Loucy (cell line): ENCODE measurements at regions not wholly inside any gene's neighbourhood (a gene's known extent, or its start where the extent isn't known, plus 50 kb on each side); places are given as distances from the start of the nearest gene placed in this dataset.

ENCODE experiments used
- H2AFZ ChIP-seq: fragments of 200-600 bp; sonication (generic); 2 replicates; pipeline ENCODE4 v1.6.0; 2016; ENCODE audit warnings: antibody characterized with exemption, mild to moderate bottlenecking, low read length, moderate library complexity
- H3F3A ChIP-seq: fragments of 200-600 bp; 2 replicates; pipeline ENCODE4 v1.6.0; 2016; ENCODE audit warnings: antibody characterized with exemption, low read depth, mild to moderate bottlenecking
- H3K27me3 ChIP-seq: fragments of 200-600 bp; sonication (generic); 2 replicates; pipeline ENCODE4 v1.6.1; 2014; ENCODE audit warnings: low read length, mild to moderate bottlenecking; ENCODE audit not compliant: insufficient read depth, poor library complexity, severe bottlenecking
- H3K36me3 ChIP-seq: fragments of 200-600 bp; sonication (generic); 2 replicates; pipeline ENCODE4 v1.6.1; 2016; ENCODE audit warnings: low read length; ENCODE audit not compliant: insufficient read depth
- H3K4me1 ChIP-seq: fragments of 200-600 bp; sonication (generic); 2 replicates; pipeline ENCODE4 v1.5.1; 2014; ENCODE audit warnings: low read length, mild to moderate bottlenecking; ENCODE audit not compliant: insufficient read depth, poor library complexity, severe bottlenecking
- H3K4me2 ChIP-seq: fragments of 200-600 bp; sonication (generic); 2 replicates; pipeline ENCODE4 v1.6.0; 2014; ENCODE audit warnings: antibody characterized with exemption, low read length, low read depth, mild to moderate bottlenecking; ENCODE audit not compliant: poor library complexity, severe bottlenecking
- H3K4me3 ChIP-seq: fragments of 200-600 bp; sonication (generic); 2 replicates; pipeline ENCODE4 v1.5.1; 2014; ENCODE audit warnings: low read length, mild to moderate bottlenecking, mixed read lengths; ENCODE audit not compliant: poor library complexity, severe bottlenecking
- H3K79me2 ChIP-seq: fragments of 200-600 bp; sonication (generic); 2 replicates; pipeline ENCODE4 v1.6.1; 2014; ENCODE audit warnings: low read length; ENCODE audit not compliant: insufficient read depth
- H3K9ac ChIP-seq: fragments of 200-600 bp; sonication (generic); 2 replicates; pipeline ENCODE4 v1.6.0; 2014; ENCODE audit warnings: mild to moderate bottlenecking, low read depth, low read length, moderate library complexity; ENCODE audit not compliant: poor library complexity, severe bottlenecking
- H3K9me2 ChIP-seq: fragments of 200-600 bp; sonication (generic); replicated peaks from 2 replicates; pipeline ENCODE4 v1.6.1; 2016; ENCODE audit warnings: low read depth, low read length, mixed read lengths
- H3K9me3 ChIP-seq: fragments of 200-600 bp; sonication (generic); 2 replicates; pipeline ENCODE4 v1.6.1; 2014; ENCODE audit warnings: mild to moderate bottlenecking, antibody characterized with exemption, low read length, low read depth; ENCODE audit not compliant: insufficient read depth
- H4K20me1 ChIP-seq: fragments of 200-600 bp; sonication (generic); 2 replicates; pipeline ENCODE4 v1.6.0; 2014; ENCODE audit warnings: antibody characterized with exemption, low read length, mild to moderate bottlenecking; ENCODE audit not compliant: insufficient read depth, poor library complexity, severe bottlenecking
- EZH2phosphoT487 ChIP-seq: fragments of 200-600 bp; IDR thresholded peaks from 2 replicates; pipeline ENCODE4 v1.6.1; 2018; ENCODE audit warnings: antibody characterized with exemption, mild to moderate bottlenecking, moderate library complexity, borderline replicate concordance
- TF ChIP-seq, protein P1 (sequence below): fragments of 200-600 bp; sonication (generic); conservative IDR thresholded peaks from 2 replicates; pipeline ENCODE4 v1.5.1; 2014; ENCODE audit warnings: mild to moderate bottlenecking, antibody characterized with exemption, low read length

DNA sequence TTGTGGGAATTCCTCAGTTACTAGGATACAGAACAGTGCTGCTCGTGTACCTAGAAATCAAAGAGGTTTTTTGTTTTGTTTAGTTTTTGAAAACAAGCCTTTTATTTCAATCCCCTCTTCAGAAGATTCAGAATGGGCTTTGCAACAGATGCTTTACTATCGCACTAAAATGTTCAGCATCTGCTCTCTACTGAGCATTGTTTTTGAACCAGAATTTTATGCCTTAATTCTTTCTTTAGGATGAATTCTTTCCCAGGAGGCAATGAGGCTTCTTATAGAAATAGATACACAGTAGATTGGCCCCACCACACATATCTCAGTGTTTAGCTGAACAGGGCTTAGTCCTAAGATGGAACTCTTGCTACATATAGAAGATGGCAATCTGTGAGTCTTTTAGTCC is 95.9 kb upstream of the SPACA1 start:
- H4K20me1 ChIP-seq: no peaks in the 10 kb centered on the region
- TF ChIP-seq, protein P1, sequence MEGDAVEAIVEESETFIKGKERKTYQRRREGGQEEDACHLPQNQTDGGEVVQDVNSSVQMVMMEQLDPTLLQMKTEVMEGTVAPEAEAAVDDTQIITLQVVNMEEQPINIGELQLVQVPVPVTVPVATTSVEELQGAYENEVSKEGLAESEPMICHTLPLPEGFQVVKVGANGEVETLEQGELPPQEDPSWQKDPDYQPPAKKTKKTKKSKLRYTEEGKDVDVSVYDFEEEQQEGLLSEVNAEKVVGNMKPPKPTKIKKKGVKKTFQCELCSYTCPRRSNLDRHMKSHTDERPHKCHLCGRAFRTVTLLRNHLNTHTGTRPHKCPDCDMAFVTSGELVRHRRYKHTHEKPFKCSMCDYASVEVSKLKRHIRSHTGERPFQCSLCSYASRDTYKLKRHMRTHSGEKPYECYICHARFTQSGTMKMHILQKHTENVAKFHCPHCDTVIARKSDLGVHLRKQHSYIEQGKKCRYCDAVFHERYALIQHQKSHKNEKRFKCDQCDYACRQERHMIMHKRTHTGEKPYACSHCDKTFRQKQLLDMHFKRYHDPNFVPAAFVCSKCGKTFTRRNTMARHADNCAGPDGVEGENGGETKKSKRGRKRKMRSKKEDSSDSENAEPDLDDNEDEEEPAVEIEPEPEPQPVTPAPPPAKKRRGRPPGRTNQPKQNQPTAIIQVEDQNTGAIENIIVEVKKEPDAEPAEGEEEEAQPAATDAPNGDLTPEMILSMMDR: no peak
- no peak for TF ChIP-seq EZH2phosphoT487
- H3K4me2 ChIP-seq: no peak overlapping the region
- no peak overlapping the region for H3K4me3 ChIP-seq
- H3K9me3 ChIP-seq: no peaks in the 10 kb centered on the region
- H3K27me3 ChIP-seq: no peaks in the 10 kb centered on the region
- H2AFZ ChIP-seq: no peak overlapping the region
- H3K36me3 ChIP-seq: no peaks in the 10 kb centered on the region
- H3K9ac ChIP-seq: no peak overlapping the region
- 0 out of 2 replicates have a peak, but pooled peaks cover 6% of the 10 kb centered on the region for H3K9me2 ChIP-seq
- H3K79me2 ChIP-seq: no peaks in the 10 kb centered on the region
- H3K4me1 ChIP-seq: no peaks in the 10 kb centered on the region
- no peaks in the 10 kb centered on the region for H3F3A ChIP-seq

GRCh38 chr6:87950614-87951013 is 97.0 kb upstream of the SPACA1 start:
- H3K79me2 ChIP-seq: no peaks in the 10 kb centered on the region
- no peak overlapping the region for H3K4me3 ChIP-seq
- H4K20me1 ChIP-seq: no peaks in the 10 kb centered on the region
- no peaks in the 10 kb centered on the region for H3K36me3 ChIP-seq
- no peaks in the 10 kb centered on the region for H3F3A ChIP-seq
- no peaks in the 10 kb centered on the region for H3K27me3 ChIP-seq
- no peaks in the 10 kb centered on the region for H3K9me3 ChIP-seq
- no peak overlapping the region for H2AFZ ChIP-seq
- TF ChIP-seq EZH2phosphoT487: no peak
- TF ChIP-seq, protein P1: no peak
- H3K9ac ChIP-seq: no peak overlapping the region
- no peak overlapping the region for H3K4me2 ChIP-seq
- no peaks in the 10 kb centered on the region for H3K9me2 ChIP-seq
- no peaks in the 10 kb centered on the region for H3K4me1 ChIP-seq

- no peaks in the 10 kb centered on the region for H3F3A ChIP-seq
- H3K27me3 ChIP-seq: no peaks in the 10 kb centered on the region
- H4K20me1 ChIP-seq: no peaks in the 10 kb centered on the region
- no peaks in the 10 kb centered on the region for H3K79me2 ChIP-seq
- no peak overlapping the region for H3K4me3 ChIP-seq
- no peak overlapping the region for H2AFZ ChIP-seq
- no peak overlapping the region for H3K4me2 ChIP-seq
- no peaks in the 10 kb centered on the region for H3K36me3 ChIP-seq
- TF ChIP-seq EZH2phosphoT487: no peak
- TF ChIP-seq, protein P1: no peak
- no peaks in the 10 kb centered on the region for H3K9me3 ChIP-seq
- H3K9ac ChIP-seq: no peak overlapping the region
- H3K9me2 ChIP-seq: no peaks in the 10 kb centered on the region
- no peaks in the 10 kb centered on the region for H3K4me1 ChIP-seq
These were observed 98.4 kb upstream of the SPACA1 start for GRCh38 chr6:87949194-87949593.
